ENCODE measurements at regions not wholly inside any gene's neighbourhood (a gene's known extent, or its start where the extent isn't known, plus 50 kb on each side); places are given as distances from the start of the nearest gene placed in this dataset.

DNA sequence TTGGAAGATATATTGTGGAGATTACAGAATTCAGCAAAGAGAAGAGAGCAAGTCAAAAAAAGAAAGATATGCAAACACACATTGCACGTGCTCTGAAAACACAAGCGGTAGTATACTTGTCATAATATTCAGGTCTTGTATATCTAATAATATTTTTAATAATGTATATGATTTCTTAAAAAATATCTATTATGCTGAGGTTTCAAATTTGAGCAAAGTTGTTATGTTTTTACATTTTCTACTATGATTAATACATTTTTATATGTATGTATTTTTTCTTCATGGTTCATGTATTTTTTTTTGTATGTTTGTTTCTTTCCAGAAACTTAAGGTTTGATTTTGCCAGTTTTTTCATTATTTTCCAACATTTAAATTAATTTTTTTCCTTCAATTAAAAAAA lies 752.4 kb upstream of the VSTM2A start:
- DNase-seq: no peak
- intact Hi-C loops (cut with DNase I; ENCODE audit: low total_unique reads): no loop called here
- H3K27me3 ChIP-seq (replicated peaks in 1 of 7): no peaks in the 10 kb centered on the region
- no peak overlapping the region for H3K4me3 ChIP-seq
- H3K27ac ChIP-seq: no peak overlapping the region
- WGBS, 5 donors: 85 to 96% (median 89%) methylated on average over 2 of the region's 2 CpGs
- TF ChIP-seq POLR2A (IDR thresholded peaks at IDR 0.05) (no peak), POLR2AphosphoS5 (IDR thresholded peaks at IDR 0.05) (no peak)
- TF ChIP-seq, protein P1, sequence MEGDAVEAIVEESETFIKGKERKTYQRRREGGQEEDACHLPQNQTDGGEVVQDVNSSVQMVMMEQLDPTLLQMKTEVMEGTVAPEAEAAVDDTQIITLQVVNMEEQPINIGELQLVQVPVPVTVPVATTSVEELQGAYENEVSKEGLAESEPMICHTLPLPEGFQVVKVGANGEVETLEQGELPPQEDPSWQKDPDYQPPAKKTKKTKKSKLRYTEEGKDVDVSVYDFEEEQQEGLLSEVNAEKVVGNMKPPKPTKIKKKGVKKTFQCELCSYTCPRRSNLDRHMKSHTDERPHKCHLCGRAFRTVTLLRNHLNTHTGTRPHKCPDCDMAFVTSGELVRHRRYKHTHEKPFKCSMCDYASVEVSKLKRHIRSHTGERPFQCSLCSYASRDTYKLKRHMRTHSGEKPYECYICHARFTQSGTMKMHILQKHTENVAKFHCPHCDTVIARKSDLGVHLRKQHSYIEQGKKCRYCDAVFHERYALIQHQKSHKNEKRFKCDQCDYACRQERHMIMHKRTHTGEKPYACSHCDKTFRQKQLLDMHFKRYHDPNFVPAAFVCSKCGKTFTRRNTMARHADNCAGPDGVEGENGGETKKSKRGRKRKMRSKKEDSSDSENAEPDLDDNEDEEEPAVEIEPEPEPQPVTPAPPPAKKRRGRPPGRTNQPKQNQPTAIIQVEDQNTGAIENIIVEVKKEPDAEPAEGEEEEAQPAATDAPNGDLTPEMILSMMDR (IDR thresholded peaks at IDR 0.05 in 8 of 11, conservative IDR thresholded peaks at IDR 0.05 in 3 of 11): no peak
- H3K4me1 ChIP-seq: no peaks in the 10 kb centered on the region
- H3K9me3 ChIP-seq: peaks cover 0 to 59% (median 26%) of the 10 kb centered on the region in 8 donors
- no peaks in the 10 kb centered on the region for H3K36me3 ChIP-seq

GRCh38 chr7:53794816-53795215 lies 747.4 kb upstream of the VSTM2A start:
- DNase-seq: no peak
- WGBS, 5 donors: 40 to 91% (median 85%) methylated on average over 1 of the region's 1 CpG
- intact Hi-C loops (cut with DNase I; ENCODE audit: low total_unique reads): no loop called here
- Histone ChIP-seq H3K9me3 (peaks cover 0 to 53% (median 24%) of the 10 kb centered on the region in 8 donors), H3K27me3 (replicated peaks in 1 of 7) (no peaks in the 10 kb centered on the region), H3K27ac (no peak overlapping the region), H3K4me1 (no peaks in the 10 kb centered on the region), H3K4me3 (no peak overlapping the region), H3K36me3 (no peaks in the 10 kb centered on the region)
- TF ChIP-seq, protein P1 (IDR thresholded peaks at IDR 0.05 in 8 of 11, conservative IDR thresholded peaks at IDR 0.05 in 3 of 11): no peak
- TF ChIP-seq POLR2A (IDR thresholded peaks at IDR 0.05): no peak
- TF ChIP-seq POLR2AphosphoS5 (IDR thresholded peaks at IDR 0.05): no peak

- H3K27me3 ChIP-seq (replicated peaks in 1 of 7): no peaks in the 10 kb centered on the region
- H3K36me3 ChIP-seq: no peaks in the 10 kb centered on the region
- intact Hi-C loops (cut with DNase I; ENCODE audit: low total_unique reads): no loop called here
- H3K4me3 ChIP-seq: no peak overlapping the region
- H3K9me3 ChIP-seq: peaks cover 0 to 24% (median 8%) of the 10 kb centered on the region in 8 donors
- WGBS, 5 donors: 83 to 87% (median 85%) methylated on average over 4 of the region's 4 CpGs
- no peak for DNase-seq
- TF ChIP-seq, protein P1 (IDR thresholded peaks at IDR 0.05 in 8 of 11, conservative IDR thresholded peaks at IDR 0.05 in 3 of 11): no peak
- TF ChIP-seq POLR2AphosphoS5 (IDR thresholded peaks at IDR 0.05) (no peak), POLR2A (IDR thresholded peaks at IDR 0.05) (no peak)
- no peak overlapping the region for H3K27ac ChIP-seq
- no peaks in the 10 kb centered on the region for H3K4me1 ChIP-seq
Measured at GRCh38 chr7:53800746-53801145, 741.4 kb upstream of the VSTM2A start.

DNA sequence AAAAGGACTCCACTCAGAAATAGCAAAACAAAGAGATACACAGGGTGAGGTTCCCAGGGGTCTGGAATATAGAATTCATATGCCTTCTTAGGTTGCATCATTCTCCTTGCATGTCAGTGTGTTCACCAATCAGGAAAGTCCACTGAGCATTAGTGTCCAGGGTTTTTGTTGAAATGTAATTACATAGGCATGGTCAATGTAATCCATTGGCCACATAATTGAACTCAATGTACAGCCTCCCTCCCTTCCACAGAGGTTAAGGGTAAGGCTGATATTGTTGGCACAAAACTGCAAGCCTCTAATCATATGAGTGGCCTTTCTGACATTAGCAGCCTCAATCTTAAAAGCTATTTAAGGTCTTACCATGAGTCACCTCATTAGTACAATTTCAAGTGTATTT lies 736.1 kb upstream of the VSTM2A start:
- H3K4me3 ChIP-seq: no peak overlapping the region
- H3K9me3 ChIP-seq: peaks cover 0 to 33% (median 6%) of the 10 kb centered on the region in 8 donors
- no peak for TF ChIP-seq POLR2A (IDR thresholded peaks at IDR 0.05)
- TF ChIP-seq POLR2AphosphoS5 (IDR thresholded peaks at IDR 0.05): no peak
- TF ChIP-seq, protein P1 (IDR thresholded peaks at IDR 0.05 in 8 of 11, conservative IDR thresholded peaks at IDR 0.05 in 3 of 11): no peak
- H3K27me3 ChIP-seq (replicated peaks in 1 of 7): no peaks in the 10 kb centered on the region
- H3K4me1 ChIP-seq: no peaks in the 10 kb centered on the region
- no peak for DNase-seq
- H3K27ac ChIP-seq: no peak overlapping the region
- no peaks in the 10 kb centered on the region for H3K36me3 ChIP-seq
- intact Hi-C loops (cut with DNase I; ENCODE audit: low total_unique reads): no loop called here

All from spleen (tissue), 11 donors.